Aorta (tissue), 5 donors: ENCODE measurements at regions not wholly inside any gene's neighbourhood (a gene's known extent, or its start where the extent isn't known, plus 50 kb on each side); places are given as distances from the start of the nearest gene placed in this dataset.

Source experiments
- ATAC-seq: fragments of 200-7000 bp; cut with Tn5 transposase; one replicate; pipeline ENCODE4 v1.9.1; 2022; ENCODE audit warnings: moderate library complexity; ENCODE audit not compliant: low FRiP score
- DNase-seq, 2 donors: peaks; one replicate each; pipeline ENCODE4 v3.0.0-alpha.2; 2020
- H3K27ac ChIP-seq, 2 donors: one replicate each; pipeline ENCODE4 v1.5.1; 2013; ENCODE audit warnings: low read length in 2 of 2, mild to moderate bottlenecking in 2 of 2, moderate library complexity in 2 of 2, control low read depth in 1 of 2, inconsistent platforms in 1 of 2, low read depth in 1 of 2
- H3K27me3 ChIP-seq, 2 donors: one replicate each; pipeline ENCODE4 v1.6.1; 2013; ENCODE audit warnings: control low read depth in 1 of 2, low read length in 1 of 2, mild to moderate bottlenecking in 1 of 2, moderate library complexity in 1 of 2; ENCODE audit not compliant: insufficient read depth in 2 of 2, control insufficient read depth in 1 of 2
- H3K36me3 ChIP-seq, 2 donors: one replicate each; pipeline ENCODE4 v1.6.1; 2013; ENCODE audit warnings: control low read depth in 1 of 2, low read length in 1 of 2, mild to moderate bottlenecking in 1 of 2; ENCODE audit not compliant: insufficient read depth in 2 of 2, control insufficient read depth in 1 of 2
- H3K4me1 ChIP-seq, 2 donors: one replicate each; pipeline ENCODE4 v1.6.1; 2013; ENCODE audit warnings: low read length in 2 of 2, control low read depth in 1 of 2, mild to moderate bottlenecking in 1 of 2, moderate library complexity in 1 of 2; ENCODE audit not compliant: insufficient read depth in 2 of 2, control insufficient read depth in 1 of 2
- H3K4me3 ChIP-seq, 2 donors: one replicate each; pipeline ENCODE4 v1.5.1; 2013; ENCODE audit warnings: low read length in 2 of 2, control low read depth in 1 of 2, mild to moderate bottlenecking in 1 of 2
- H3K9me3 ChIP-seq: one replicate; pipeline ENCODE4 v1.6.1; 2013; ENCODE audit warnings: mild to moderate bottlenecking, low read length; ENCODE audit not compliant: control insufficient read depth
- WGBS, 2 donors: extraction: QIAGEN DNeasy Blood & Tissue Kit; methylation state at CpG; one replicate each; pipeline ENCODE4 v1.1.7; 2013; 5-methylcytosine and 5-hydroxymethylcytosine counted together
- intact Hi-C, 2 donors: fragments of 100-400 bp; cut with DNase I; formaldehyde crosslinking; loops; one replicate each; pipeline versions ENCODE4 v1.14.2 to v1.15.0; 2022
- donor health status: healthy with polysubstance abuse.
- donor health status: Bipolar disorder and iron deficiency.
- donor health status: DM: no; HTN: no; CAD: no.
- donor health status: DM: no; HTN: no; CAD: no.
- donor health status: DM: yes; HTN: yes; CAD: no.

- no peak overlapping the region for H3K27ac ChIP-seq
- H3K4me1 ChIP-seq = no peaks in the 10 kb centered on the region
- no peaks in the 10 kb centered on the region for H3K9me3 ChIP-seq
- intact Hi-C loops = no loop called here
- no peaks in the 10 kb centered on the region for H3K27me3 ChIP-seq
- no peak overlapping the region for H3K4me3 ChIP-seq
- H3K36me3 ChIP-seq = no peaks in the 10 kb centered on the region
- DNase-seq (no peak), ATAC-seq (no peak)
- 90% methylated on average over 4 of the region's 4 CpGs for WGBS, 2 donors
Observed at GRCh38 chr18:39780774-39781173, 2174.3 kb upstream of the PIK3C3 start.

GRCh38 chr18:39779926-39780325 lies 2175.1 kb upstream of the PIK3C3 start:
- Histone ChIP-seq H3K9me3 (no peaks in the 10 kb centered on the region), H3K27ac (no peak overlapping the region), H3K4me1 (no peaks in the 10 kb centered on the region), H3K4me3 (no peak overlapping the region), H3K27me3 (no peaks in the 10 kb centered on the region), H3K36me3 (no peaks in the 10 kb centered on the region)
- WGBS, 2 donors = 91 to 94% methylated on average over 2 of the region's 2 CpGs
- intact Hi-C loops = no loop called here
- ATAC-seq = no peak
- DNase-seq = no peak

DNA sequence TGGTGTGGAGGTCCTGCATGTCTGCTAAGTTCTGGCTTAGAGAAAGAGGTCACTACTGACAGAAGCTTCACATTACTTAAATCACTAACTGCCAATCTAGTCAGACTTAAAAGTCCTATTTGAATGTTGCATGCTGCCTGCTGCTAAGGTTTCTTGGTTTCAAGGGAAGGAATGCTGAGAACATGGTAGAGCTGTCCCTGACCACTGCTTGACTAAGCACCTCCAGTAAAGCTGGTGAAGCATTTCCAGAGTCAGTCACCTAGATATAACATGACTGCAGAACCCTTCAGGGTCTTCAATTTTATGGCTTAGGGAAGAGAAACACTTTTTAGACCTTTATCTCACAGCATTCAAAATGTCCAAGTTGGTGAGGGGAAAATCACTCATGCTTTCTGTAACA lies 2178.3 kb upstream of the PIK3C3 start:
- Histone ChIP-seq H3K4me1 (no peaks in the 10 kb centered on the region), H3K9me3 (no peaks in the 10 kb centered on the region), H3K27ac (no peak overlapping the region), H3K27me3 (no peaks in the 10 kb centered on the region), H3K4me3 (no peak overlapping the region), H3K36me3 (no peaks in the 10 kb centered on the region)
- intact Hi-C loops = no loop called here
- no peak for ATAC-seq
- DNase-seq = no peak

- H3K4me1 ChIP-seq = no peaks in the 10 kb centered on the region
Observed at GRCh38 chr18:39774957-39775598, 2180.0 kb upstream of the PIK3C3 start.

GRCh38 chr18:39773646-39774045 lies 2181.4 kb upstream of the PIK3C3 start:
- Histone ChIP-seq H3K4me3 (no peak overlapping the region), H3K4me1 (no peaks in the 10 kb centered on the region), H3K36me3 (no peaks in the 10 kb centered on the region), H3K27ac (no peak overlapping the region), H3K27me3 (no peaks in the 10 kb centered on the region), H3K9me3 (no peaks in the 10 kb centered on the region)
- no peak for DNase-seq
- ATAC-seq = no peak
- intact Hi-C loops = no loop called here
- WGBS, 2 donors = 84 to 97% methylated on average over 2 of the region's 2 CpGs

More at GRCh38 chr18:39774957-39775598, 2180.0 kb upstream of the PIK3C3 start:
- no peak for DNase-seq
- H3K36me3 ChIP-seq = no peaks in the 10 kb centered on the region
- WGBS, 2 donors = 38 to 43% methylated on average over 3 of the region's 3 CpGs
- intact Hi-C loops = no loop called here
- H3K4me3 ChIP-seq = no peak overlapping the region
- H3K9me3 ChIP-seq = no peaks in the 10 kb centered on the region
- ATAC-seq = no peak
- no peak overlapping the region for H3K27ac ChIP-seq
- H3K27me3 ChIP-seq = no peaks in the 10 kb centered on the region

DNA sequence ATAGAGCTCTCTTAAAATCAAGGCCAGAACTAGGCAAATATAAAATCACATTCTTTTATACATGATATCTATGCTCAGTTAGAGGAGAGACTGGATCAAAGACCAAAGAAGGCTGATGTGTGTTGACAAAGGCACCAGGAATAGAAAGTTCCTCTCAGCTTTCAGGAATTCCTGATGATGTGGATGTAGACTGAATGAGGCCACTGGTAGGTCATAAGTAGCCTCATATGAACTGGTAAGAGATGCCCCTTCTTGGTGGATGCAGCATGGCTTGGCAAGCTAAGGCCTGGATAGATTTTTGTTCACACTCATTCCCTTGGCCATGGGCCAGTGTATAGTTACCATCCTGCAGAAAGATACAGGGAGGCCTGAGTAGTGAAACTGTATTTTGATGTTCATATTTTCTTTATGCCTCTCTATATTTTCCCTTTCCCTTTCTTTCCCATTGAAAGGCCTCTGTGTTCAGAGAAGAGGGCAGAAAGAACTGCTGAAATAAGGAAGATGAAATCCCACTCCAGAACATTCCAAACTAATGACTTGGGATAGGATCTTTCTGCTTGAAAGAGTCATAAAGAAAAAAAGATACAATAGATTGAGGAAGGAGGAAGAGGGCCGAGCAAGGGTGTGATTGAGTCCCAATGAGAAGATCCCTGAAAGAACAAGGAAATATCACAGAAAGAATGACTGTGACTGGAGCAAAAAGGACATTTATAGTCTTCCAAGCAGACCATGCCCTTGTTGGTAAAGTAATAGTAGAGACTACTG lies 2182.7 kb upstream of the PIK3C3 start:
- no peaks in the 10 kb centered on the region for H3K4me1 ChIP-seq
- no peaks in the 10 kb centered on the region for H3K36me3 ChIP-seq
- DNase-seq = no peak
- H3K27me3 ChIP-seq = no peaks in the 10 kb centered on the region
- ATAC-seq = no peak
- WGBS, 2 donors = 94 to 95% methylated on average over 1 of the region's 1 CpG
- H3K9me3 ChIP-seq = no peaks in the 10 kb centered on the region
- intact Hi-C loops = no loop called here
- no peak overlapping the region for H3K27ac ChIP-seq
- no peak overlapping the region for H3K4me3 ChIP-seq

DNA sequence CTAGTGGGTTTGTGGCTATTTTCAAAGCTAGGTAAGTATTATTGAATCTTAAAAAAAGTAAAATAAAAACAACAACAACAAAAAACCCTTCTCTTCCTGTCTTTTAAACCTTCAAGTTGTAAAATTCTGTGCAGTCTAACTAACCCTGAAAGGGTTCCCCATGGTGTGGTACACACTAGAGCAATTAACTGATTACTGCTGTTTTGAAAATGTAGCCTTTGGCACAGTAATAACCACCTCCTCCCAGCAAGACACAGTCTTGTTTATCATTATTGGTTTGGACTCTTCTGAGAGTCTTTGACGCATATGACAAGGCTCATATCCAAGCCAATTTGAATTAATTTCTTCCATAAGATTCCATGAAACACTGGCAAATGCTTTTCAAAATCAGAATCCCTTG lies 2184.6 kb upstream of the PIK3C3 start:
- no peak for ATAC-seq
- H3K9me3 ChIP-seq = no peaks in the 10 kb centered on the region
- H3K4me3 ChIP-seq = no peak overlapping the region
- intact Hi-C loops = no loop called here
- no peaks in the 10 kb centered on the region for H3K27me3 ChIP-seq
- no peaks in the 10 kb centered on the region for H3K36me3 ChIP-seq
- H3K4me1 ChIP-seq = no peaks in the 10 kb centered on the region
- no peak overlapping the region for H3K27ac ChIP-seq
- no peak for DNase-seq
- 91 to 100% methylated on average over 1 of the region's 1 CpG for WGBS, 2 donors

DNA sequence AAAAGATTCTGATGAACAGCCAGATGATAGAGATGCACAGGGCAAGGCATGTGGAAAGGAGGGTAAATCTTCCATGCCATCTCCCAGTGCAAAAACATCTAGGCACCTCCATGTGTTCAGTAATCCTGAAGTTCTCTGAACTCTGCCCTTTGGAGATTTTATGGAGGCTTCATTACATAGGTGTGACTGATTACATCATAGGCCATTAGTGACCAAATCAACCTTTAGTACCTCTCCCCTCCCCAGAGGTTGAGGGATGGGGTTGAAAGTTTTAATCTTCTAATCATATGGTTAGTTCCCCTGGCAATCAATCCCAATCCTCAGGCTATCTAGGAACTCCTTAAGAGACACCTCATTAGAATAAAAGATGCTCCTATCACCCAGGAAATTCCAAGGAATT lies 2190.2 kb upstream of the PIK3C3 start:
- Histone ChIP-seq H3K4me3 (no peak overlapping the region), H3K4me1 (no peaks in the 10 kb centered on the region), H3K27ac (no peak overlapping the region), H3K36me3 (no peaks in the 10 kb centered on the region), H3K9me3 (no peaks in the 10 kb centered on the region), H3K27me3 (no peaks in the 10 kb centered on the region)
- ATAC-seq = no peak
- intact Hi-C loops = no loop called here
- DNase-seq = no peak

DNA sequence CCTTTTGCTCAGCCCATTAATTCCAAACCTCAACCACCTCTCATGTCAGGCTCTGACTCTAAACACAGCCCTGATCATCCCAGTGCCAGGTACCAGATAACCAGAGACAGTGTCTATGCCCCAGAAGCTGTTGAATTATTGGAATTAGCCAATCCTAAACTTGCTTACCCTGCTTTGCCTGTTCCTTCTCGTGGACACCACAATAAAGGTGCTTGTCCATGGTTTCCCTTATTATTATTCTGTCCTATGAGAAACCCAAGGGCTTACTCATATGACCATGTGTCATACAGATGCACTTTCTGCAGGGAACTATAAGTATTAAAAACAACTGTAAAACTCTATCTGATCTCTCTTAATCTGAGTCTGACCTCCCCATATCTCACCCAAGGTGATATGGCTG lies 2193.8 kb upstream of the PIK3C3 start:
- Histone ChIP-seq H3K27ac (no peak overlapping the region), H3K4me1 (no peaks in the 10 kb centered on the region), H3K27me3 (no peaks in the 10 kb centered on the region), H3K36me3 (no peaks in the 10 kb centered on the region), H3K4me3 (no peak overlapping the region), H3K9me3 (no peaks in the 10 kb centered on the region)
- intact Hi-C loops = no loop called here
- DNase-seq (no peak), ATAC-seq (no peak)
- WGBS, 2 donors = 84 to 89% methylated on average over 1 of the region's 1 CpG
